ENCODE measurements at regions not wholly inside any gene's neighbourhood (a gene's known extent, or its start where the extent isn't known, plus 50 kb on each side); places are given as distances from the start of the nearest gene placed in this dataset.

GRCh38 chr13:44758630-44759383, 182.7 kb upstream of the TSC22D1 start:
- peaks cover 0 to 14% (median under 1%) of the 10 kb centered on the region in 3 donors for H3K27me3 Mint-ChIP-seq
- DNase-seq = no peak
- no peak for ATAC-seq (ENCODE audit: low read depth in 2 of 2)
- no peaks in the 10 kb centered on the region for H3K36me3 Mint-ChIP-seq
- H3K9me3 Mint-ChIP-seq = peaks cover 0 to 2% (median 0%) of the 10 kb centered on the region in 7 donors
- no peak overlapping the region for H3K27ac Mint-ChIP-seq
- no peak overlapping the region for H3K4me3 Mint-ChIP-seq
- H3K4me1 Mint-ChIP-seq = no peaks in the 10 kb centered on the region

- H3K27ac Mint-ChIP-seq = no peak overlapping the region
- H3K4me1 Mint-ChIP-seq = no peaks in the 10 kb centered on the region
- peaks cover 0 to 11% (median 0%) of the 10 kb centered on the region in 3 donors for H3K27me3 Mint-ChIP-seq
- no peaks in the 10 kb centered on the region for H3K36me3 Mint-ChIP-seq
- ATAC-seq (ENCODE audit: low read depth in 2 of 2) (no peak), DNase-seq (no peak)
- H3K4me3 Mint-ChIP-seq = no peak overlapping the region
- H3K9me3 Mint-ChIP-seq = peaks cover 0 to 2% (median 0%) of the 10 kb centered on the region in 7 donors
These were observed 181.5 kb upstream of the TSC22D1 start for GRCh38 chr13:44757671-44758070.

- H3K36me3 Mint-ChIP-seq = no peaks in the 10 kb centered on the region
- H3K4me1 Mint-ChIP-seq = no peaks in the 10 kb centered on the region
These were observed 180.2 kb upstream of the TSC22D1 start for GRCh38 chr13:44756276-44756810.

GRCh38 chr13:44755872-44756271, 179.7 kb upstream of the TSC22D1 start:
- Mint-ChIP-seq H3K4me3 (no peak overlapping the region), H3K27me3 (peaks cover 0 to 5% (median 0%) of the 10 kb centered on the region in 3 donors), H3K36me3 (no peaks in the 10 kb centered on the region), H3K27ac (no peak overlapping the region), H3K9me3 (no peaks in the 10 kb centered on the region), H3K4me1 (no peaks in the 10 kb centered on the region)
- DNase-seq (no peak), ATAC-seq (ENCODE audit: low read depth in 2 of 2) (no peak)

More at GRCh38 chr13:44756276-44756810, 180.2 kb upstream of the TSC22D1 start:
- Mint-ChIP-seq H3K27ac (no peak overlapping the region), H3K27me3 (peaks cover 0 to 5% (median 0%) of the 10 kb centered on the region in 3 donors), H3K9me3 (no peaks in the 10 kb centered on the region), H3K4me3 (no peak overlapping the region)
- DNase-seq (no peak), ATAC-seq (ENCODE audit: low read depth in 2 of 2) (no peak)

GRCh38 chr13:44752164-44752563, 176.0 kb upstream of the TSC22D1 start:
- Mint-ChIP-seq H3K9me3 (no peaks in the 10 kb centered on the region), H3K27me3 (peaks cover 0 to 5% (median 0%) of the 10 kb centered on the region in 3 donors), H3K36me3 (no peaks in the 10 kb centered on the region), H3K4me1 (no peaks in the 10 kb centered on the region), H3K27ac (no peak overlapping the region), H3K4me3 (no peak overlapping the region)
- ATAC-seq (ENCODE audit: low read depth in 2 of 2) = no peak
- no peak for DNase-seq

- Mint-ChIP-seq H3K4me3 (peak overlapping the region in 1 of 8 donors; percentile 26), H3K9me3 (no peaks in the 10 kb centered on the region), H3K4me1 (no peaks in the 10 kb centered on the region), H3K27ac (no peak overlapping the region), H3K27me3 (no peaks in the 10 kb centered on the region), H3K36me3 (no peaks in the 10 kb centered on the region)
- ATAC-seq (ENCODE audit: low read depth in 2 of 2) = no peak
- DNase-seq = no peak
These were observed 174.5 kb upstream of the TSC22D1 start for GRCh38 chr13:44750630-44751029.

- Mint-ChIP-seq H3K27ac (no peak overlapping the region), H3K4me1 (no peaks in the 10 kb centered on the region), H3K9me3 (no peaks in the 10 kb centered on the region), H3K36me3 (no peaks in the 10 kb centered on the region), H3K27me3 (peaks cover 0 to 6% (median 5%) of the 10 kb centered on the region in 3 donors), H3K4me3 (no peak overlapping the region)
- DNase-seq (no peak), ATAC-seq (ENCODE audit: low read depth in 2 of 2) (no peak)
These were observed 173.8 kb upstream of the TSC22D1 start for GRCh38 chr13:44749906-44750305.

GRCh38 chr13:44748439-44748838, 172.3 kb upstream of the TSC22D1 start:
- Mint-ChIP-seq H3K9me3 (peaks cover 0 to 5% (median 4%) of the 10 kb centered on the region in 7 donors), H3K27me3 (peaks cover 0 to 7% (median 6%) of the 10 kb centered on the region in 3 donors), H3K27ac (no peak overlapping the region), H3K36me3 (peaks cover 0 to 7% of the 10 kb centered on the region in 2 donors), H3K4me3 (no peak overlapping the region), H3K4me1 (no peaks in the 10 kb centered on the region)
- DNase-seq (no peak), ATAC-seq (ENCODE audit: low read depth in 2 of 2) (no peak)

- ATAC-seq (ENCODE audit: low read depth in 2 of 2) = no peak
These were observed 171.0 kb upstream of the TSC22D1 start for GRCh38 chr13:44747179-44747578.

GRCh38 chr13:44746690-44747089, 170.6 kb upstream of the TSC22D1 start:
- Mint-ChIP-seq H3K4me3 (no peak overlapping the region), H3K27me3 (peaks cover 0 to 7% (median 6%) of the 10 kb centered on the region in 3 donors), H3K9me3 (peaks cover 0 to 5% (median 5%) of the 10 kb centered on the region in 7 donors), H3K27ac (no peak overlapping the region), H3K4me1 (no peaks in the 10 kb centered on the region), H3K36me3 (peaks cover 0 to 8% of the 10 kb centered on the region in 2 donors)
- no peak for ATAC-seq (ENCODE audit: low read depth in 2 of 2)
- no peak for DNase-seq

More at GRCh38 chr13:44747179-44747578, 171.0 kb upstream of the TSC22D1 start:
- Mint-ChIP-seq H3K4me1 (no peaks in the 10 kb centered on the region), H3K36me3 (peaks cover 0 to 8% of the 10 kb centered on the region in 2 donors), H3K27ac (no peak overlapping the region), H3K27me3 (peaks cover 0 to 7% (median 6%) of the 10 kb centered on the region in 3 donors), H3K9me3 (peaks cover 0 to 5% (median 5%) of the 10 kb centered on the region in 7 donors), H3K4me3 (no peak overlapping the region)
- no peak for DNase-seq

- peaks cover 0 to 5% (median 5%) of the 10 kb centered on the region in 7 donors for H3K9me3 Mint-ChIP-seq
- peaks cover 0 to 7% (median 6%) of the 10 kb centered on the region in 3 donors for H3K27me3 Mint-ChIP-seq
- H3K36me3 Mint-ChIP-seq = peaks cover 0 to 8% of the 10 kb centered on the region in 2 donors
- no peak for DNase-seq
- no peak overlapping the region for H3K27ac Mint-ChIP-seq
- no peak for ATAC-seq (ENCODE audit: low read depth in 2 of 2)
- H3K4me1 Mint-ChIP-seq = no peaks in the 10 kb centered on the region
- no peak overlapping the region for H3K4me3 Mint-ChIP-seq
These were observed 168.9 kb upstream of the TSC22D1 start for GRCh38 chr13:44744880-44745633.

GRCh38 chr13:44739539-44739938, 163.4 kb upstream of the TSC22D1 start:
- H3K4me3 Mint-ChIP-seq = no peak overlapping the region
- DNase-seq = no peak
- ATAC-seq (ENCODE audit: low read depth in 2 of 2) = no peak
- no peaks in the 10 kb centered on the region for H3K4me1 Mint-ChIP-seq
- H3K36me3 Mint-ChIP-seq = peaks cover 0 to 8% of the 10 kb centered on the region in 2 donors
- no peak overlapping the region for H3K27ac Mint-ChIP-seq
- H3K9me3 Mint-ChIP-seq = peaks cover 0 to 5% (median 5%) of the 10 kb centered on the region in 7 donors
- H3K27me3 Mint-ChIP-seq = no peaks in the 10 kb centered on the region

- no peak overlapping the region for H3K4me3 Mint-ChIP-seq
- no peaks in the 10 kb centered on the region for H3K27me3 Mint-ChIP-seq
- H3K9me3 Mint-ChIP-seq = peaks cover 0 to 5% (median 5%) of the 10 kb centered on the region in 7 donors
- H3K36me3 Mint-ChIP-seq = peaks cover 0 to 7% of the 10 kb centered on the region in 2 donors
- DNase-seq = no peak
- peak overlapping the region in 1 of 6 donors; percentile 4 for H3K27ac Mint-ChIP-seq
- H3K4me1 Mint-ChIP-seq = no peaks in the 10 kb centered on the region
- ATAC-seq (ENCODE audit: low read depth in 2 of 2) = no peak
These were observed 163.0 kb upstream of the TSC22D1 start for GRCh38 chr13:44739120-44739519.

Data from naive B cell (primary cell).